K562 (cell line): ENCODE measurements at regions not wholly inside any gene's neighbourhood (a gene's known extent, or its start where the extent isn't known, plus 50 kb on each side); places are given as distances from the start of the nearest gene placed in this dataset.

Source experiments
- ATAC-seq: fragments of 200-7000 bp; cut with Tn5 transposase; 3 replicates; pipeline ENCODE4 v1.9.1; 2020; ENCODE audit warnings: moderate library complexity
- BruUV-seq: library from RNA; stranded (reverse); fragments of 400-500 nt; replicated peaks from 2 replicates; lab custom pipeline; 2021; lab: Mats Ljungman, UMichigan
- CTCF ChIA-PET: fragments of 300-600 bp; formaldehyde crosslinking; extraction: SDS; loops from one replicate; lab custom pipeline; 2021; ENCODE audit warnings: low intra/inter-chr PET ratio; lab: Yijun Ruan, JAX
- POLR2A ChIA-PET: fragments of 300-600, 350-650 bp; sonication (Branson Sonifier 250); formaldehyde crosslinking; extraction: SDS; loops from one replicate; lab custom pipeline; 2021; ENCODE audit warnings: antibody characterized with exemption, inconsistent platforms; lab: Yijun Ruan, JAX
- DNase-seq, 4 experiments: peaks; one replicate each; pipeline versions ENCODE4 v3.0.0 to v3.0.0-alpha.2; 2011 to 2018; ENCODE audit warnings: low spot score in 3 of 4, mixed read lengths in 3 of 4; ENCODE audit errors: extremely low read depth in 1 of 4
- FAIRE-seq: peaks from 2 replicates; lab custom pipeline; 2011; peaks lifted over from hg19 to GRCh38; lab: Jason Lieb, UNC
- H2AFZ ChIP-seq: 2 replicates; pipeline ENCODE4 v1.6.0; 2011; ENCODE audit warnings: low read depth, low read length, control low read depth, inconsistent platforms
- H3K27ac ChIP-seq: fragments of 200-600 bp; 3 replicates; pipeline ENCODE4 v1.8.0; 2011; ENCODE audit warnings: low read depth, mild to moderate bottlenecking, control low read depth, inconsistent platforms, low read length, moderate library complexity, mixed read lengths; ENCODE audit errors: extremely low read depth
- H3K27me3 ChIP-seq, 2 experiments: fragments of 300-600 bp in 1 of 2; 2 replicates in 1 of 2; 3 replicates in 1 of 2; pipeline versions ENCODE4 v1.6.0 to v1.8.0; 2011; ENCODE audit warnings: inconsistent platforms in 2 of 2, low read length in 2 of 2, mild to moderate bottlenecking in 1 of 2, mixed read lengths in 1 of 2, moderate library complexity in 1 of 2; ENCODE audit not compliant: control insufficient read depth in 2 of 2, insufficient read depth in 2 of 2
- H3K36me3 ChIP-seq: fragments of 300-600 bp; 3 replicates; pipeline ENCODE4 v1.8.0; 2011; ENCODE audit warnings: mild to moderate bottlenecking, low read length, inconsistent platforms; ENCODE audit not compliant: control insufficient read depth, insufficient read depth
- H3K4me1 ChIP-seq, 2 experiments: fragments of 200-600 bp in 1 of 2; replicated peaks in 1 of 2; 2 replicates in 1 of 2; 3 replicates in 1 of 2; pipeline versions ENCODE4 v1.5.1 to v1.8.0; 2011; ENCODE audit warnings: inconsistent platforms in 2 of 2, low read length in 2 of 2, mild to moderate bottlenecking in 1 of 2, mixed read lengths in 1 of 2, moderate library complexity in 1 of 2; ENCODE audit not compliant: control insufficient read depth in 2 of 2, insufficient read depth in 2 of 2
- H3K4me2 ChIP-seq: 2 replicates; pipeline ENCODE4 v1.6.1; 2011; ENCODE audit warnings: low read length, control low read depth, inconsistent platforms, mixed read lengths; ENCODE audit not compliant: insufficient read depth
- H3K4me3 ChIP-seq: fragments of 200-600 bp; sonication (generic), shearing (Covaris generic); 2 replicates; pipeline ENCODE4 v1.5.1; 2016; ENCODE audit warnings: control low read depth, inconsistent platforms
- H3K79me2 ChIP-seq: fragments of 200-600 bp; 3 replicates; pipeline ENCODE4 v1.8.0; 2011; ENCODE audit warnings: low read length, inconsistent platforms; ENCODE audit not compliant: control insufficient read depth, insufficient read depth
- H3K9ac ChIP-seq, 2 experiments: 2 replicates each; pipeline versions ENCODE4 v1.6.0 to v1.6.1; 2011; ENCODE audit warnings: low read depth in 2 of 2, low read length in 2 of 2, control low read depth in 1 of 2, inconsistent platforms in 1 of 2, mild to moderate bottlenecking in 1 of 2, mixed read lengths in 1 of 2; ENCODE audit not compliant: insufficient read depth in 1 of 2
- H3K9me1 ChIP-seq: one replicate; pipeline ENCODE4 v1.6.0; 2011; ENCODE audit warnings: inconsistent platforms, mild to moderate bottlenecking, low read length, moderate library complexity; ENCODE audit not compliant: control insufficient read depth, insufficient read depth
- H3K9me3 ChIP-seq: replicated peaks from 2 replicates; pipeline ENCODE4 v1.5.1; 2011; ENCODE audit warnings: low read depth, low read length, inconsistent platforms; ENCODE audit not compliant: control insufficient read depth, insufficient read depth
- H4K20me1 ChIP-seq: replicated peaks from 2 replicates; pipeline ENCODE4 v1.6.1; 2011; ENCODE audit warnings: low read length, inconsistent platforms, mixed read lengths; ENCODE audit not compliant: control insufficient read depth, insufficient read depth
- BMI1 ChIP-seq: fragments of 150-350 bp; IDR thresholded peaks from 2 replicates; pipeline ENCODE4 v1.6.1; 2014; ENCODE audit warnings: low read length
- ERF ChIP-seq: fragments of 450-650 bp; formaldehyde crosslinking; IDR thresholded peaks from 2 replicates; pipeline ENCODE4 v1.4.0; 2020; ENCODE audit warnings: mild to moderate bottlenecking, mixed read lengths
- POLR2AphosphoS5 ChIP-seq: IDR thresholded peaks from 2 replicates; pipeline ENCODE4 v1.6.1; 2011; ENCODE audit warnings: mild to moderate bottlenecking, low read depth, low read length, moderate library complexity; ENCODE audit not compliant: control insufficient read depth, insufficient read depth
- RBM34 ChIP-seq: fragments of 200-400 bp; formaldehyde crosslinking; IDR thresholded peaks from 2 replicates; pipeline ENCODE4 v1.6.1; 2018; ENCODE audit warnings: low read length, borderline replicate concordance; ENCODE audit not compliant: insufficient read depth
- WGBS: fragments of 100-300 bp; shearing (Covaris generic); methylation state at CpG from one replicate; pipeline ENCODE4 v1.1.6; 2016; ENCODE audit warnings: low coverage, mixed read lengths; ENCODE audit not compliant: insufficient coverage; ENCODE audit errors: missing lambda C conversion rate; 5-methylcytosine and 5-hydroxymethylcytosine counted together
- in situ Hi-C: fragments of 300-500 bp; cut with MboI; formaldehyde crosslinking; loops from 4 replicates; pipeline ENCODE4 v1.15.0; 2018; ENCODE audit warnings: inconsistent platforms, mixed read lengths
- intact Hi-C: fragments of 100-400 bp; cut with micrococcal nuclease; formaldehyde crosslinking; loops from 2 replicates; pipeline ENCODE4 v1.14.2; 2022
- TF ChIP-seq, protein P1 (sequence below): sonication (generic); formaldehyde crosslinking; IDR thresholded peaks from 2 replicates; pipeline ENCODE4 v1.8.0; 2023; ENCODE audit warnings: mild to moderate bottlenecking, missing genetic modification reagents
- TF ChIP-seq, protein P2 (sequence below): conservative IDR thresholded peaks from 2 replicates; pipeline ENCODE4 v1.6.1; 2011; ENCODE audit warnings: low read depth, mild to moderate bottlenecking, low read length; ENCODE audit not compliant: control insufficient read depth
- TF ChIP-seq, protein P3 (sequence below): fragments of 150-350 bp; conservative IDR thresholded peaks from 2 replicates; pipeline ENCODE4 v1.6.1; 2014; ENCODE audit warnings: low read length
- TF ChIP-seq, protein P4 (sequence below): sonication (generic); formaldehyde crosslinking; IDR thresholded peaks from 2 replicates; pipeline ENCODE4 v1.8.1; 2023; ENCODE audit warnings: mild to moderate bottlenecking, missing genetic modification reagents, moderate library complexity

DNA sequence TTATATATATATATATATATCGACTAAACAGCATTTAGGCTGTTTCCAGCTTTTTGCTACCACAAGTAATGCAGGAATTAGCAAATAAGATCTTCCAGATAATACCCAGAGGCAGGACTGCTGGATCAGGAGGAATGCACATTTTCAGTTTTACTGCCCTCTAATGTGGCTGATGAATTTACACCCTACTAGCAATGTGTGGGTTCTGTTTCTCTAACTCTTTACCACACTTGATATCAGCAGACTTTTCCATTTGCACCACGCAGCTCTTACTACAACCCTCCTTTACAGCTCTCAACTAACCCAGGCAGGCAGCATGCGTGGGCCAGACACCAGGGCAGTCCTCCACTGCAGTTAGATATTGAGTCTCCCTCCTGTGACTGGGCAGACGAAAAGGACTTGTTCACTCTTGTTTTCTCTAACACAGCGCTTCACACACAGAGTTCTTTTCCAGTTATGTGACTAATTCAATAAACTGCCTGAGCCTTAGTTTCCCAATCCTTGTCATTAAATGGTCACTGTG, 67.7 kb downstream of the IGLL5 start:
- no peak for FAIRE-seq
- no peak overlapping the region for H2AFZ ChIP-seq

More for the DNA sequence above, 67.7 kb downstream of the IGLL5 start:
- TF ChIP-seq POLR2AphosphoS5: no peak
- TF ChIP-seq, protein P1, sequence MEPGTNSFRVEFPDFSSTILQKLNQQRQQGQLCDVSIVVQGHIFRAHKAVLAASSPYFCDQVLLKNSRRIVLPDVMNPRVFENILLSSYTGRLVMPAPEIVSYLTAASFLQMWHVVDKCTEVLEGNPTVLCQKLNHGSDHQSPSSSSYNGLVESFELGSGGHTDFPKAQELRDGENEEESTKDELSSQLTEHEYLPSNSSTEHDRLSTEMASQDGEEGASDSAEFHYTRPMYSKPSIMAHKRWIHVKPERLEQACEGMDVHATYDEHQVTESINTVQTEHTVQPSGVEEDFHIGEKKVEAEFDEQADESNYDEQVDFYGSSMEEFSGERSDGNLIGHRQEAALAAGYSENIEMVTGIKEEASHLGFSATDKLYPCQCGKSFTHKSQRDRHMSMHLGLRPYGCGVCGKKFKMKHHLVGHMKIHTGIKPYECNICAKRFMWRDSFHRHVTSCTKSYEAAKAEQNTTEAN (CRISPR knock-in tag): no peak
- TF ChIP-seq ERF (CRISPR knock-in tag): no peak
- TF ChIP-seq, protein P2, sequence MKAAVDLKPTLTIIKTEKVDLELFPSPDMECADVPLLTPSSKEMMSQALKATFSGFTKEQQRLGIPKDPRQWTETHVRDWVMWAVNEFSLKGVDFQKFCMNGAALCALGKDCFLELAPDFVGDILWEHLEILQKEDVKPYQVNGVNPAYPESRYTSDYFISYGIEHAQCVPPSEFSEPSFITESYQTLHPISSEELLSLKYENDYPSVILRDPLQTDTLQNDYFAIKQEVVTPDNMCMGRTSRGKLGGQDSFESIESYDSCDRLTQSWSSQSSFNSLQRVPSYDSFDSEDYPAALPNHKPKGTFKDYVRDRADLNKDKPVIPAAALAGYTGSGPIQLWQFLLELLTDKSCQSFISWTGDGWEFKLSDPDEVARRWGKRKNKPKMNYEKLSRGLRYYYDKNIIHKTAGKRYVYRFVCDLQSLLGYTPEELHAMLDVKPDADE: no peak
- TF ChIP-seq, protein P3, sequence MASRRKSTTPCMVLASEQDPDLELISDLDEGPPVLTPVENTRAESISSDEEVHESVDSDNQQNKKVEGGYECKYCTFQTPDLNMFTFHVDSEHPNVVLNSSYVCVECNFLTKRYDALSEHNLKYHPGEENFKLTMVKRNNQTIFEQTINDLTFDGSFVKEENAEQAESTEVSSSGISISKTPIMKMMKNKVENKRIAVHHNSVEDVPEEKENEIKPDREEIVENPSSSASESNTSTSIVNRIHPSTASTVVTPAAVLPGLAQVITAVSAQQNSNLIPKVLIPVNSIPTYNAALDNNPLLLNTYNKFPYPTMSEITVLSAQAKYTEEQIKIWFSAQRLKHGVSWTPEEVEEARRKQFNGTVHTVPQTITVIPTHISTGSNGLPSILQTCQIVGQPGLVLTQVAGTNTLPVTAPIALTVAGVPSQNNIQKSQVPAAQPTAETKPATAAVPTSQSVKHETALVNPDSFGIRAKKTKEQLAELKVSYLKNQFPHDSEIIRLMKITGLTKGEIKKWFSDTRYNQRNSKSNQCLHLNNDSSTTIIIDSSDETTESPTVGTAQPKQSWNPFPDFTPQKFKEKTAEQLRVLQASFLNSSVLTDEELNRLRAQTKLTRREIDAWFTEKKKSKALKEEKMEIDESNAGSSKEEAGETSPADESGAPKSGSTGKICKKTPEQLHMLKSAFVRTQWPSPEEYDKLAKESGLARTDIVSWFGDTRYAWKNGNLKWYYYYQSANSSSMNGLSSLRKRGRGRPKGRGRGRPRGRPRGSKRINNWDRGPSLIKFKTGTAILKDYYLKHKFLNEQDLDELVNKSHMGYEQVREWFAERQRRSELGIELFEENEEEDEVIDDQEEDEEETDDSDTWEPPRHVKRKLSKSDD: no peak
- TF ChIP-seq, protein P4, sequence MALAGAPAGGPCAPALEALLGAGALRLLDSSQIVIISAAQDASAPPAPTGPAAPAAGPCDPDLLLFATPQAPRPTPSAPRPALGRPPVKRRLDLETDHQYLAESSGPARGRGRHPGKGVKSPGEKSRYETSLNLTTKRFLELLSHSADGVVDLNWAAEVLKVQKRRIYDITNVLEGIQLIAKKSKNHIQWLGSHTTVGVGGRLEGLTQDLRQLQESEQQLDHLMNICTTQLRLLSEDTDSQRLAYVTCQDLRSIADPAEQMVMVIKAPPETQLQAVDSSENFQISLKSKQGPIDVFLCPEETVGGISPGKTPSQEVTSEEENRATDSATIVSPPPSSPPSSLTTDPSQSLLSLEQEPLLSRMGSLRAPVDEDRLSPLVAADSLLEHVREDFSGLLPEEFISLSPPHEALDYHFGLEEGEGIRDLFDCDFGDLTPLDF: no peak
- 0 out of 2 replicates have a peak, but pooled peaks have one; percentile 32 for TF ChIP-seq RBM34
- TF ChIP-seq BMI1: no peak
- H3K9me3 ChIP-seq: no peaks in the 10 kb centered on the region
- 5% methylated on average over 5 of the region's 5 CpGs for WGBS
- intact Hi-C loops (loop anchor here (5.0 kb wide), 3 partner anchors 233 to 753 kb away; no protein-coding TSS in a partner anchor), in situ Hi-C loops (loop anchor here (25.0 kb wide), 2 partner anchors 432 to 632 kb away; partner anchors contain the start of gene IGLL1)
- H3K79me2 ChIP-seq: no peaks in the 10 kb centered on the region
- no peak for ATAC-seq
- H3K4me2 ChIP-seq: no peak overlapping the region
- peak in 3 of 4 experiments; percentile 59 to 82 (median 81) for DNase-seq
- no peaks in the 10 kb centered on the region for H3K4me1 ChIP-seq
- CTCF ChIA-PET: interaction anchor here (0.6 to 11.0 kb wide), 34 partner anchors 13 to 523 kb away, joined by 3 to 549 read pairs (median 7); no protein-coding TSS in a partner anchor
- POLR2A ChIA-PET: interaction anchor here (0.6 to 2.8 kb wide), 17 partner anchors 10 to 202 kb away, joined by 3 to 17 read pairs (median 4); no protein-coding TSS in a partner anchor
- no peak overlapping the region for H3K27ac ChIP-seq
- peaks cover 6 to 21% of the 10 kb centered on the region in 2 experiments; a peak in 3 of 5 replicates for H3K27me3 ChIP-seq
- BruUV-seq: no TSS peak
- no peaks in the 10 kb centered on the region for H3K9me1 ChIP-seq
- no peak overlapping the region for H3K4me3 ChIP-seq
- no peak overlapping the region for H3K9ac ChIP-seq
- no peaks in the 10 kb centered on the region for H3K36me3 ChIP-seq
- H4K20me1 ChIP-seq: peaks cover 44% of the 10 kb centered on the region
